ENCODE measurements at regions not wholly inside any gene's neighbourhood (a gene's known extent, or its start where the extent isn't known, plus 50 kb on each side); places are given as distances from the start of the nearest gene placed in this dataset.
"Not testable (repeated sequence)": the region's sequence is repeated elsewhere in the genome, so short reads cannot be mapped to it uniquely, and the experiment has no call there.

DNA sequence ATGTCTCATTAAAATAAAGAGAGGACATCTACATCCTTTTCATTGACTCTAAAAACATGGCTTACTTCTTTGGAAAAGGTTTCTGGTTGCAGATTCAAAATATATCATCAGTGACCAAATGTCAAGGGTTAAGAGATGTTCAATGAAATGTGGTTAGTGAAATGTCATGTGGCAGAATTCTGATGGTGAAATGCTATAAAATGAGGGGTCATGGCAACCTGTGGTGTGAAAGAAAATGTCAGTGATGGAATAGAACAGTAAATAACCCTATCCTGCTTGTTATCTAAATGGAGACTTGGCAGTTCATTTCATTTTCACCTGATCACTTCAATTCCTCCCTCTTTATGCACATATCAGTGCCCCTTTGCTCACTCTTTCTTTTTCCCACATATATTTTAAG lies 79.4 kb downstream of the TFPI2 start:
- TF ChIP-seq, protein P1, sequence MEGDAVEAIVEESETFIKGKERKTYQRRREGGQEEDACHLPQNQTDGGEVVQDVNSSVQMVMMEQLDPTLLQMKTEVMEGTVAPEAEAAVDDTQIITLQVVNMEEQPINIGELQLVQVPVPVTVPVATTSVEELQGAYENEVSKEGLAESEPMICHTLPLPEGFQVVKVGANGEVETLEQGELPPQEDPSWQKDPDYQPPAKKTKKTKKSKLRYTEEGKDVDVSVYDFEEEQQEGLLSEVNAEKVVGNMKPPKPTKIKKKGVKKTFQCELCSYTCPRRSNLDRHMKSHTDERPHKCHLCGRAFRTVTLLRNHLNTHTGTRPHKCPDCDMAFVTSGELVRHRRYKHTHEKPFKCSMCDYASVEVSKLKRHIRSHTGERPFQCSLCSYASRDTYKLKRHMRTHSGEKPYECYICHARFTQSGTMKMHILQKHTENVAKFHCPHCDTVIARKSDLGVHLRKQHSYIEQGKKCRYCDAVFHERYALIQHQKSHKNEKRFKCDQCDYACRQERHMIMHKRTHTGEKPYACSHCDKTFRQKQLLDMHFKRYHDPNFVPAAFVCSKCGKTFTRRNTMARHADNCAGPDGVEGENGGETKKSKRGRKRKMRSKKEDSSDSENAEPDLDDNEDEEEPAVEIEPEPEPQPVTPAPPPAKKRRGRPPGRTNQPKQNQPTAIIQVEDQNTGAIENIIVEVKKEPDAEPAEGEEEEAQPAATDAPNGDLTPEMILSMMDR (IDR thresholded peaks at IDR 0.05; ENCODE audit: unreplicated experiment) = no peak
- H3K9me3 Mint-ChIP-seq (ENCODE audit: low read depth, unreplicated experiment) = no peaks in the 10 kb centered on the region
- DNase-seq = no peak
- BruUV-seq (replicated peaks) = no TSS peak
- CTCF ChIA-PET = no interaction called here
- H3K36me3 Mint-ChIP-seq (ENCODE audit: insufficient read depth, unreplicated experiment) = no peaks in the 10 kb centered on the region
- no peak overlapping the region for H3K4me3 Mint-ChIP-seq (ENCODE audit: low read depth, unreplicated experiment)
- H3K27ac Mint-ChIP-seq (ENCODE audit: unreplicated experiment) = no peak overlapping the region
- H3K27me3 Mint-ChIP-seq (ENCODE audit: unreplicated experiment) = no peaks in the 10 kb centered on the region
- H3K4me1 Mint-ChIP-seq (ENCODE audit: low read depth, unreplicated experiment) = no peaks in the 10 kb centered on the region
- intact Hi-C loops (cut with micrococcal nuclease; ENCODE audit: unreplicated experiment) = no loop called here

DNA sequence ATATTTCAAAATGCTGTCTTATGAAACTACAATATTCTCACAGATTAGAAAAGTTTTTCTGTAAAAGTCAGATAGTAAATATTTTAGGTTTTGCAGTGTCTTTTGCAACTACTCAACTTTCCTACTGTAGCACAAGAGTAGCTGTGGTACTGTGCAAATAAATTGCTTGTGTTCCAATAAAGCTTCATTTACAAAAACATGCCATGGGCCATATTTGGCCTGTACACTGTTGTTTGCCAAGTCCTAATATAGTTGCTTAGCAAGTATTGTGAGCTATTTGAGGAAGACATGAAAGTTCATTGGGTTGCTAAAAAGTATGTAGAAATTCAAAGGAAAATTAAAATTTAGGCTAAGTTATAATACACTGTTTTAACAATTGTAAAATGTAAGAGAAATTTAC lies 80.0 kb downstream of the TFPI2 start:
- no peaks in the 10 kb centered on the region for H3K9me3 Mint-ChIP-seq (ENCODE audit: low read depth, unreplicated experiment)
- intact Hi-C loops (cut with micrococcal nuclease; ENCODE audit: unreplicated experiment) = no loop called here
- H3K36me3 Mint-ChIP-seq (ENCODE audit: insufficient read depth, unreplicated experiment) = no peaks in the 10 kb centered on the region
- no TSS peak for BruUV-seq (replicated peaks)
- no peak for DNase-seq
- no peak overlapping the region for H3K4me3 Mint-ChIP-seq (ENCODE audit: low read depth, unreplicated experiment)
- CTCF ChIA-PET = no interaction called here
- TF ChIP-seq, protein P1 (IDR thresholded peaks at IDR 0.05; ENCODE audit: unreplicated experiment) = no peak
- H3K4me1 Mint-ChIP-seq (ENCODE audit: low read depth, unreplicated experiment) = no peaks in the 10 kb centered on the region
- H3K27me3 Mint-ChIP-seq (ENCODE audit: unreplicated experiment) = no peaks in the 10 kb centered on the region
- H3K27ac Mint-ChIP-seq (ENCODE audit: unreplicated experiment) = no peak overlapping the region

DNA sequence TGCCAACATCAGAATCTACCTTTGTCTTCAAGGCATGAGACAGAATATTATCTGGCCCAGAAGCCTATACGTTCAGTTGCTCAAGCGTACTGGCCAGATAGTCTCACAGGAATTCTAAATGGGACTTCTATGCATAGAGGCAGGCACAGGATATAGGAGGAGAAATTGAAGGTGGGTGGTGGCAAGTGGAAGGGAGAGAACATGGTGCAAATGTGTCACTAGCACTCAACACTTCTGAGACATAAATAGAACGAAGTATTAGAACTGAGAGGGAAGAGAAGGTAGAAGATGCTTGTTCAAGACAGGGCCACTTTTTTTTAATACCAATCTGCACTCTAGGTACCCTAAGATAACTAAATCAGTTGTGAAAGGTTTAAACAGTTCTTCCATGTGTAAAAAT lies 85.8 kb downstream of the TFPI2 start:
- Mint-ChIP-seq H3K27ac (ENCODE audit: unreplicated experiment) (no peak overlapping the region), H3K4me1 (ENCODE audit: low read depth, unreplicated experiment) (peaks cover 3% of the 10 kb centered on the region), H3K9me3 (ENCODE audit: low read depth, unreplicated experiment) (peaks cover 5% of the 10 kb centered on the region), H3K27me3 (ENCODE audit: unreplicated experiment) (no peaks in the 10 kb centered on the region), H3K36me3 (ENCODE audit: insufficient read depth, unreplicated experiment) (no peaks in the 10 kb centered on the region), H3K4me3 (ENCODE audit: low read depth, unreplicated experiment) (no peak overlapping the region)
- DNase-seq = no peak
- intact Hi-C loops (cut with micrococcal nuclease; ENCODE audit: unreplicated experiment) = loop anchor here (5.0 kb wide), 1 partner anchor 283 kb away; no protein-coding TSS in a partner anchor
- TF ChIP-seq, protein P1 (IDR thresholded peaks at IDR 0.05; ENCODE audit: unreplicated experiment) = no peak
- CTCF ChIA-PET = no interaction called here
- no TSS peak for BruUV-seq (replicated peaks)

GRCh38 chr7:93799750-93800357 lies 90.7 kb downstream of the TFPI2 start:
- H3K4me1 Mint-ChIP-seq (ENCODE audit: low read depth, unreplicated experiment) = peaks cover 10% of the 10 kb centered on the region
- H3K27ac Mint-ChIP-seq (ENCODE audit: unreplicated experiment) = peak overlapping the region; percentile 16
- no peak overlapping the region for H3K4me3 Mint-ChIP-seq (ENCODE audit: low read depth, unreplicated experiment)
- H3K27me3 Mint-ChIP-seq (ENCODE audit: unreplicated experiment) = no peaks in the 10 kb centered on the region
- peaks cover 5% of the 10 kb centered on the region for H3K9me3 Mint-ChIP-seq (ENCODE audit: low read depth, unreplicated experiment)
- intact Hi-C loops (cut with micrococcal nuclease; ENCODE audit: unreplicated experiment) = loop anchor here (5.0 kb wide), 3 partner anchors 287 to 477 kb away; no protein-coding TSS in a partner anchor
- DNase-seq = no peak
- CTCF ChIA-PET = no interaction called here
- H3K36me3 Mint-ChIP-seq (ENCODE audit: insufficient read depth, unreplicated experiment) = no peaks in the 10 kb centered on the region
- no TSS peak for BruUV-seq (replicated peaks)
- TF ChIP-seq, protein P1 (IDR thresholded peaks at IDR 0.05; ENCODE audit: unreplicated experiment) = no peak

DNA sequence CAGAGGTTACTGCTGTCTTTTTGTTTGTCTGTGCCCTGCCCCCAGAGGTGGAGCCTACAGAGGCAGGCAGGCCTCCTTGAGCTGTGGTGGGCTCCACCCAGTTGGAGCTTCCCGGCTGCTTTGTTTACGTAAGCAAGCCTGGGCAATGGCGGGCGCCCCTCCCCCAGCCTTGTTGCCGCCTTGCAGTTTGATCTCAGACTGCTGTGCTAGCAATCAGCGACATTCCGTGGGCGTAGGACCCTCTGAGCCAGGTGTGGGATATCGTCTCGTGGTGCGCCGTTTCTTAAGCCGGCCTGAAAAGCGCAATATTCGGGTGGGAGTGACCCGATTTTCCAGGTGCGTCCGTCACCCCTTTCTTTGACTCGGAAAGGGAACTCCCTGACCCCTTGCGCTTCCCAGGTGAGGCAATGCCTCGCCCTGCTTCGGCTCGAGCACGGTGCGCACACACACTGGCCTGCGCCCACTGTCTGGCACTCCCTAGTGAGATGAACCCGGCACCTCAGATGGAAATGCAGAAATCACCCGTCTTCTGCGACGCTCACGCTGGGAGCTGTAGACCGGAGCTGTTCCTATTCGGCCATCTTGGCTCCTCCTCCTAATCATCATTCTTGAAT lies 97.4 kb downstream of the TFPI2 start:
- H3K9me3 Mint-ChIP-seq (ENCODE audit: low read depth, unreplicated experiment); H3K36me3 Mint-ChIP-seq (ENCODE audit: insufficient read depth, unreplicated experiment); CTCF ChIA-PET; DNase-seq; intact Hi-C loops (cut with micrococcal nuclease; ENCODE audit: unreplicated experiment); H3K27me3 Mint-ChIP-seq (ENCODE audit: unreplicated experiment); BruUV-seq (replicated peaks); H3K27ac Mint-ChIP-seq (ENCODE audit: unreplicated experiment); H3K4me3 Mint-ChIP-seq (ENCODE audit: low read depth, unreplicated experiment); H3K4me1 Mint-ChIP-seq (ENCODE audit: low read depth, unreplicated experiment): not testable (repeated sequence)
